ENCODE measurements at regions not wholly inside any gene's neighbourhood (a gene's known extent, or its start where the extent isn't known, plus 50 kb on each side); places are given as distances from the start of the nearest gene placed in this dataset.

DNA sequence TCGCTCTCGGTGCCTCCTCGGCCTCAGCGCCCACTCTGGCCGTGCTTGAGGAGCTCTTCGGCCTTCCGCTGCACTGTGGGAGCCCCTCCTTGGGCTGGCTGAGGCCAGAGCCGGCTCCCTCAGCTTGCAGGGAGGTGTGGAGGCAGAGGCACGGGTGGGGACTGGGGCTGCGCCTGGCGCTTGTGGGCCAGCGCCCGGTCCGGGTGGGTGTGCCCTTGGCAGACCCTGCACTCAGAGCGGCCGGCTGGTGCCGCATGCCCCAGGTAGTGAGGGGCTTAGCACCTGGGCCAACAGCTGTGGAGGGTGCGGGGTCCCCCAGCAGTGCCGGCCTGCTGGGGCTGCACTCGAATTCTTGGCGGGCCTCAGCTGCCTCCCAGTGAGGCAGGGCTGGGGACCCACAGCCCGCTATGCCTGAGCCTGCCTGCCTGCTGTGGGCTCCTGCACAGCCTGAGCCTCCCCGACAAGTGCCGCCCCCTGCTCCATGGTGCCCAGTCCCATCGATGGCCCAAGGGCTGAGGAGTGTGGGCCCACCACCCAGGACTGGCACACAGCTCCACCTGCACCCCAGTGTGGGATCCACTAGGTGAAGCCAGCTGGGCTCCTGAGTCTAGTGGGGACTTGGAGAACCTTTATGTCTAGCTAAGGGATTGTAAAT is 2085.2 kb upstream of the ACO1 start:
- TF ChIP-seq, protein P1, sequence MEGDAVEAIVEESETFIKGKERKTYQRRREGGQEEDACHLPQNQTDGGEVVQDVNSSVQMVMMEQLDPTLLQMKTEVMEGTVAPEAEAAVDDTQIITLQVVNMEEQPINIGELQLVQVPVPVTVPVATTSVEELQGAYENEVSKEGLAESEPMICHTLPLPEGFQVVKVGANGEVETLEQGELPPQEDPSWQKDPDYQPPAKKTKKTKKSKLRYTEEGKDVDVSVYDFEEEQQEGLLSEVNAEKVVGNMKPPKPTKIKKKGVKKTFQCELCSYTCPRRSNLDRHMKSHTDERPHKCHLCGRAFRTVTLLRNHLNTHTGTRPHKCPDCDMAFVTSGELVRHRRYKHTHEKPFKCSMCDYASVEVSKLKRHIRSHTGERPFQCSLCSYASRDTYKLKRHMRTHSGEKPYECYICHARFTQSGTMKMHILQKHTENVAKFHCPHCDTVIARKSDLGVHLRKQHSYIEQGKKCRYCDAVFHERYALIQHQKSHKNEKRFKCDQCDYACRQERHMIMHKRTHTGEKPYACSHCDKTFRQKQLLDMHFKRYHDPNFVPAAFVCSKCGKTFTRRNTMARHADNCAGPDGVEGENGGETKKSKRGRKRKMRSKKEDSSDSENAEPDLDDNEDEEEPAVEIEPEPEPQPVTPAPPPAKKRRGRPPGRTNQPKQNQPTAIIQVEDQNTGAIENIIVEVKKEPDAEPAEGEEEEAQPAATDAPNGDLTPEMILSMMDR (IDR thresholded peaks at IDR 0.05; ENCODE audit: low read length), result no peak
- TF ChIP-seq EZH2 (IDR thresholded peaks at IDR 0.05; ENCODE audit: borderline replicate concordance, low read length), result no peak
